ENCODE measurements at regions not wholly inside any gene's neighbourhood (a gene's known extent, or its start where the extent isn't known, plus 50 kb on each side); places are given as distances from the start of the nearest gene placed in this dataset.

GRCh38 chr6:79334674-79335073 is 100.2 kb upstream of the HMGN3 start:
- no peak for TF ChIP-seq POLR2A (IDR thresholded peaks at IDR 0.05)
- no peak for TF ChIP-seq CTCF (IDR thresholded peaks at IDR 0.05)
- Histone ChIP-seq H3K27ac (no peak overlapping the region), H3K36me3 (no peaks in the 10 kb centered on the region), H3K4me3 (replicated peaks in 1 of 3) (no peak overlapping the region), H3K9me3 (no peaks in the 10 kb centered on the region), H3K27me3 (no peaks in the 10 kb centered on the region), H3K4me1 (no peaks in the 10 kb centered on the region)
- intact Hi-C loops (cut with DNase I): no loop called here
- 78 to 79% methylated on average over 4 of the region's 4 CpGs for WGBS, 2 donors
- DNase-seq: no peak

- Histone ChIP-seq H3K4me1 (no peaks in the 10 kb centered on the region), H3K36me3 (no peaks in the 10 kb centered on the region), H3K4me3 (replicated peaks in 1 of 3) (no peak overlapping the region), H3K27ac (no peak overlapping the region), H3K9me3 (no peaks in the 10 kb centered on the region), H3K27me3 (no peaks in the 10 kb centered on the region)
- intact Hi-C loops (cut with DNase I): no loop called here
- TF ChIP-seq CTCF (IDR thresholded peaks at IDR 0.05): no peak
- WGBS, 2 donors: 86 to 92% methylated on average over 2 of the region's 2 CpGs
- no peak for DNase-seq
These were observed 96.2 kb upstream of the HMGN3 start for GRCh38 chr6:79330704-79331103.

GRCh38 chr6:79313254-79313653 is 78.8 kb upstream of the HMGN3 start:
- Histone ChIP-seq H3K36me3 (no peaks in the 10 kb centered on the region), H3K27ac (no peak overlapping the region), H3K27me3 (no peaks in the 10 kb centered on the region), H3K4me1 (no peaks in the 10 kb centered on the region), H3K9me3 (no peaks in the 10 kb centered on the region), H3K4me3 (replicated peaks in 1 of 3) (no peak overlapping the region)
- intact Hi-C loops (cut with DNase I): no loop called here
- no peak for DNase-seq
- WGBS, 2 donors: 88 to 95% methylated on average over 5 of the region's 5 CpGs
- no peak for TF ChIP-seq CTCF (IDR thresholded peaks at IDR 0.05)
- no peak for TF ChIP-seq POLR2A (IDR thresholded peaks at IDR 0.05)

- H3K4me1 ChIP-seq: no peaks in the 10 kb centered on the region
- no peaks in the 10 kb centered on the region for H3K36me3 ChIP-seq
- DNase-seq: no peak
- H3K9me3 ChIP-seq: no peaks in the 10 kb centered on the region
- intact Hi-C loops (cut with DNase I): no loop called here
- no peaks in the 10 kb centered on the region for H3K27me3 ChIP-seq
- TF ChIP-seq CTCF (IDR thresholded peaks at IDR 0.05): no peak
- no peak for TF ChIP-seq POLR2A (IDR thresholded peaks at IDR 0.05)
- no peak overlapping the region for H3K4me3 ChIP-seq (replicated peaks in 1 of 3)
- no peak overlapping the region for H3K27ac ChIP-seq
- WGBS, 2 donors: 86 to 89% methylated on average over 5 to 7 of the region's 7 CpGs
These were observed 73.0 kb upstream of the HMGN3 start for GRCh38 chr6:79307321-79308036.

- 85 to 95% methylated on average over 2 of the region's 2 CpGs for WGBS, 2 donors
- TF ChIP-seq CTCF (IDR thresholded peaks at IDR 0.05): no peak
- no peak for TF ChIP-seq POLR2A (IDR thresholded peaks at IDR 0.05)
- no peak for DNase-seq
These were observed 70.5 kb upstream of the HMGN3 start for GRCh38 chr6:79305020-79305419.

More at GRCh38 chr6:79305020-79305419, 70.5 kb upstream of the HMGN3 start:
- intact Hi-C loops (cut with DNase I): no loop called here
- Histone ChIP-seq H3K9me3 (no peaks in the 10 kb centered on the region), H3K27me3 (no peaks in the 10 kb centered on the region), H3K27ac (no peak overlapping the region), H3K36me3 (no peaks in the 10 kb centered on the region), H3K4me1 (no peaks in the 10 kb centered on the region), H3K4me3 (replicated peaks in 1 of 3) (no peak overlapping the region)

All from thyroid gland (tissue), 4 donors.